OCI-LY3 (cell line): ENCODE measurements at regions not wholly inside any gene's neighbourhood (a gene's known extent, or its start where the extent isn't known, plus 50 kb on each side); places are given as distances from the start of the nearest gene placed in this dataset.
A peak's percentile ranks its signal among the peaks of the same experiment; 100 is the strongest.

Source experiments
- EZH2phosphoT487 ChIP-seq: fragments of 200-600 bp; shearing (Covaris generic); IDR thresholded peaks from 2 replicates; pipeline ENCODE4 v1.6.1; 2018; ENCODE audit warnings: antibody characterized with exemption, mixed run types, low read depth
- TF ChIP-seq, protein P1 (sequence below): fragments of 200-600, 300-600 bp; sonication (generic); IDR thresholded peaks from 2 replicates; pipeline ENCODE4 v1.5.1; 2014; ENCODE audit warnings: antibody characterized with exemption, low read length, low read depth

DNA sequence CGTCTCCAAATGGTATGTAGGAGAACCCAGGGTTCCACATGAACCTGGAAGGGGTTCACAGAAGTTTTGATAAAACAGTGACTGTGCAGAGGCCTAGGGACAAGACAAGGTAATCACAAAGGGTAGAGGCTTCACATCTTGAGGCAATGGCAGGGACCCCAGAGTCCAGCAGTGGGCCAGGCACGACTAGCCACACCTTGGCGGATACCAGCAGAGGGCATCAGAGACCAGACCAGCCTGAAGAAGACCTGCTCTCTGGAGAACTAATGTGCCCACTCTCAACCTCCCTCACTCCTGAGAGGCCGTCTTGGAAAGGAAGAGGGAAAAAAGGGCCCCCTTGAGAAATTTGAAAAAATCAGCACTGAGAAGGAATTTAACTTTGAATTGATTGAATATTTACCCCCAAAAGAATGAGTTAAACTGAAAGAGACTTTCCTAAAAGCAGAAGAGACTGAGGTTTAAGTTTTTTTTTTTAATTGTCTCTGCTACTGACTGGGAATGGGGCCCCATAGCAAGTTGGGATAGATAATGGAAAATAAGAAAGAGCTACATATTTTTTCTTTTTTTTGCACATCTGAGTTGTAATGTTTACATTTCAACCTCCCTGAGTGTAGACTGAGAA lies 243.8 kb upstream of the JADE1 start:
- TF ChIP-seq, protein P1, sequence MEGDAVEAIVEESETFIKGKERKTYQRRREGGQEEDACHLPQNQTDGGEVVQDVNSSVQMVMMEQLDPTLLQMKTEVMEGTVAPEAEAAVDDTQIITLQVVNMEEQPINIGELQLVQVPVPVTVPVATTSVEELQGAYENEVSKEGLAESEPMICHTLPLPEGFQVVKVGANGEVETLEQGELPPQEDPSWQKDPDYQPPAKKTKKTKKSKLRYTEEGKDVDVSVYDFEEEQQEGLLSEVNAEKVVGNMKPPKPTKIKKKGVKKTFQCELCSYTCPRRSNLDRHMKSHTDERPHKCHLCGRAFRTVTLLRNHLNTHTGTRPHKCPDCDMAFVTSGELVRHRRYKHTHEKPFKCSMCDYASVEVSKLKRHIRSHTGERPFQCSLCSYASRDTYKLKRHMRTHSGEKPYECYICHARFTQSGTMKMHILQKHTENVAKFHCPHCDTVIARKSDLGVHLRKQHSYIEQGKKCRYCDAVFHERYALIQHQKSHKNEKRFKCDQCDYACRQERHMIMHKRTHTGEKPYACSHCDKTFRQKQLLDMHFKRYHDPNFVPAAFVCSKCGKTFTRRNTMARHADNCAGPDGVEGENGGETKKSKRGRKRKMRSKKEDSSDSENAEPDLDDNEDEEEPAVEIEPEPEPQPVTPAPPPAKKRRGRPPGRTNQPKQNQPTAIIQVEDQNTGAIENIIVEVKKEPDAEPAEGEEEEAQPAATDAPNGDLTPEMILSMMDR = peak; percentile 70
- no peak for TF ChIP-seq EZH2phosphoT487
